GM21825 (cell line): ENCODE measurements at regions not wholly inside any gene's neighbourhood (a gene's known extent, or its start where the extent isn't known, plus 50 kb on each side); places are given as distances from the start of the nearest gene placed in this dataset.
"Not testable (repeated sequence)": the region's sequence is repeated elsewhere in the genome, so short reads cannot be mapped to it uniquely, and the experiment has no call there.

Experiments used
- ATAC-seq: cut with Tn5 transposase; IDR thresholded peaks from one replicate; pipeline ENCODE4 v1.9.1; 2021; ENCODE audit warnings: mild to moderate bottlenecking, moderate library complexity; ENCODE audit not compliant: unreplicated experiment

- no peak for ATAC-seq
Measured at GRCh38 chr11:36777311-36777710, 179.3 kb upstream of the RAG2 start.

- no peak for ATAC-seq
Measured at GRCh38 chr11:36775756-36776155, 177.7 kb upstream of the RAG2 start.

- no peak for ATAC-seq
Measured at GRCh38 chr11:36775130-36775529, 177.1 kb upstream of the RAG2 start.

- ATAC-seq = no peak
Measured at GRCh38 chr11:36774603-36775002, 176.6 kb upstream of the RAG2 start.

- ATAC-seq = no peak
Measured at GRCh38 chr11:36763187-36763586, 165.2 kb upstream of the RAG2 start.

GRCh38 chr11:36757075-36757474 is 159.0 kb upstream of the RAG2 start:
- no peak for ATAC-seq

GRCh38 chr11:36753960-36754359 is 155.9 kb upstream of the RAG2 start:
- no peak for ATAC-seq

GRCh38 chr11:36751996-36752395 is 154.0 kb upstream of the RAG2 start:
- ATAC-seq = no peak

- no peak for ATAC-seq
Measured at GRCh38 chr11:36751335-36751781, 153.3 kb upstream of the RAG2 start.

GRCh38 chr11:36750349-36750748 is 152.3 kb upstream of the RAG2 start:
- ATAC-seq = no peak

- ATAC-seq = no peak
Measured at GRCh38 chr11:36748836-36749235, 150.8 kb upstream of the RAG2 start.

GRCh38 chr11:36746886-36747710 is 149.1 kb upstream of the RAG2 start:
- ATAC-seq = peak; percentile 91

GRCh38 chr11:36744375-36745168 is 146.5 kb upstream of the RAG2 start:
- ATAC-seq = no peak

- peak; percentile 57 for ATAC-seq
Measured at GRCh38 chr11:36743039-36743438, 145.0 kb upstream of the RAG2 start.

- ATAC-seq = no peak
Measured at GRCh38 chr11:36741515-36741914, 143.5 kb upstream of the RAG2 start.

GRCh38 chr11:36738292-36738861 is 140.3 kb upstream of the RAG2 start:
- no peak for ATAC-seq

- ATAC-seq = no peak
Measured at GRCh38 chr11:36736103-36736502, 138.1 kb upstream of the RAG2 start.

GRCh38 chr11:36733721-36734120 is 135.7 kb upstream of the RAG2 start:
- not testable (repeated sequence) for ATAC-seq

- no peak for ATAC-seq
Measured at GRCh38 chr11:36730761-36731160, 132.7 kb upstream of the RAG2 start.

GRCh38 chr11:36729825-36730224 is 131.8 kb upstream of the RAG2 start:
- no peak for ATAC-seq

- ATAC-seq = no peak
Measured at GRCh38 chr11:36726420-36726819, 128.4 kb upstream of the RAG2 start.
